Left renal pelvis (tissue), 4 donors: ENCODE measurements at regions not wholly inside any gene's neighbourhood (a gene's known extent, or its start where the extent isn't known, plus 50 kb on each side); places are given as distances from the start of the nearest gene placed in this dataset.

Experiments used
- DNase-seq, 4 donors: peaks; one replicate each; pipeline ENCODE4 v3.0.0-alpha.2; 2013; ENCODE audit warnings: low read depth in 4 of 4, low spot score in 3 of 4

GRCh38 chr1:219283541-219283940, 109.9 kb downstream of the LYPLAL1 start:
- DNase-seq, result no peak

DNA sequence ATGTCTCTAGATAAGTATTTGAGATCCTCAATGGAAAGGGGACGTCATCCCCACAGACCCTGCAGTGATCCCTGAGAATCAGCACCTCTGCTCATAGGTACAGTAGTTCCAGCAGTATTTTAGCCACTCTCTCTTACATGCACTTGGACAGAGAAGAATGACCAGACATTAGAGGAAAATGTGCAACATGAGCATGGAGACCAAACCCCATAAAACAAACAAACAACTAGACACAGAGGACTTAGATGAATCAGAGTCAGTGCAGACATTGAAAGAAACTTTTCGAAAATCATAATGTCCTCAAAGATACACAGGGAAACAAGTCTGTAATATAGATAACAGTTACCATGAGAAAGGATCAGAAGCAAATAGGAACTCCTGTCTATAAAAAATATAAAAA, 108.2 kb downstream of the LYPLAL1 start:
- DNase-seq, result no peak

DNA sequence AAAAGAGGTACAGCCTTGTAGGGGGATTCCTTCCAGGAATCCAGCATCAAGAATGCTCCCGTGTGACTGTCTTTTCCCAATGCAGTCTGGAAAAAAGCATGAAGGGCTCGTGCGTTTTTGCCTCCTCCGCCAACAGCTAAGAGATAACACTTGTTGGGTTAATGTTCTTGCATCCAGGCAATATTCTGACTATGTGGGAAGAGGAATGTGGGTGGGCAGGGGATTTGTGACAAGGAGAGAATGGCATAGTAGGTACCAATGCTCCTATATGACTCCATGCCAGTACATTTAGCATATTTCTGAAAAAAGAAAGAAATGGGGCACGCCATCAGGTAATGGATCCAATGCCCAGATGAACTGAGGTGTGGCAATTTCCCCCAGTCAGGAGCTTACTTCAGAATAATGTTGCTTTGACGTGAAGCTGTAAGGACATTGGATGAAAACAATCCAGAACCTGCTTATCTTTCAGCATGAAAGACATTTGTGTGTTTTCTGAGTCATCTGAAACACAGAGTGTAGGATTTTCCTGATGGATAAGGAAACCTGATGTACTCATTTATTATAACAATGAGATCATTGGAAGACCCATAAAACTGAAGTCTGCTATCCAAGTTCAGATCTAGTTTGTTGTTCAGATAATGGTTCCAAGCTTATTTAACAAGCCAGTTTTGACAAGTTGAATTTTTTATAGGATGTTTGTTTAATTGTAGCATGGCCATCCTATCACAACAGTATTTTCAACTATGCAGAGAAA, 105.5 kb downstream of the LYPLAL1 start:
- no peak for DNase-seq

DNA sequence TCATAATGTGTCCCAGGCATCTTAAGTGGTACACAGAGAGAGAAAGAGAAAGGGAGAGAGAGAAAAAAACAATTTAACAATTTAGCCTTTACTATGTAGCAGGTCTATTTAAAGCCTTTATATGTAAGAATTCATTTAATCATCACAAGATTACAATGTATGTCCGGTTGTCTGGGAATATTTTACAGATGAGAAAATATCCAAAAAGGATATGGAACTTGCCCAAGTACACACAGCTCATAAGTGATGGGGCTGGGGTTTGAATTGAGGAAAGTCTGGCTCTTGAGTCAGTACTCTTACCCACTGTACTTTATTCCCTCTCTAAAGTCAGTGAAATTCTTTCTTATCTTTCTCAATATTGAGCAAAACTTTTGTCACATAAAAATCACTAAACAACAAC, 104.6 kb downstream of the LYPLAL1 start:
- no peak for DNase-seq

GRCh38 chr1:219277304-219278105, 103.8 kb downstream of the LYPLAL1 start:
- DNase-seq, result no peak

- no peak for DNase-seq
Measured at GRCh38 chr1:219276049-219276738, 102.5 kb downstream of the LYPLAL1 start.

DNA sequence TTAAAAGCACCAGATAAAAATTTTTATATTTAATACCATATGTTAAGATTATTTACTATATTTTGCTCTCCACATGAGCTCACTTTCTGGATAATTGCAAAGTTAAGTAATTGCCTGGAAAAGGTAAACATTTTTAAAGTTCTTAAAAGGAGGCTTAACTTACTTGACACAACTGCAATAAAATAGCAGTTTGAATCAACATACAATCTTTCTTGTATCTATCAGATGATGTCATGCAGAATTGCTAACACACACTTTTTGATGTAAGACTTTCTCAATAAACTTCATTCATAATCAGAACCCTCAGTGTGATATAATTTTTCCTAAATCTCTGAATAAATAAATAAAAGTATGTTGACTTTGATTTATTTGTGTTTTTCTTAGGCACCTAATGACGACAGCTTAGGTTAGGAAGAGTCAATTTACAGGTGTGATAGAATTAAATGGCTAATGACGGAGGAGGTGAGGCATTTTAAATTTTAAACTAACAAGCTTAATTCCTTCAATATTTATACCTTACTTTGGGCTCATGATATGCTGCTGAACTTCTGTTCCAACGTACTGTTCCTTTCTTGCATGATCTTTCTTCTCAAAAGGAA, 99.5 kb downstream of the LYPLAL1 start:
- DNase-seq, result no peak

DNA sequence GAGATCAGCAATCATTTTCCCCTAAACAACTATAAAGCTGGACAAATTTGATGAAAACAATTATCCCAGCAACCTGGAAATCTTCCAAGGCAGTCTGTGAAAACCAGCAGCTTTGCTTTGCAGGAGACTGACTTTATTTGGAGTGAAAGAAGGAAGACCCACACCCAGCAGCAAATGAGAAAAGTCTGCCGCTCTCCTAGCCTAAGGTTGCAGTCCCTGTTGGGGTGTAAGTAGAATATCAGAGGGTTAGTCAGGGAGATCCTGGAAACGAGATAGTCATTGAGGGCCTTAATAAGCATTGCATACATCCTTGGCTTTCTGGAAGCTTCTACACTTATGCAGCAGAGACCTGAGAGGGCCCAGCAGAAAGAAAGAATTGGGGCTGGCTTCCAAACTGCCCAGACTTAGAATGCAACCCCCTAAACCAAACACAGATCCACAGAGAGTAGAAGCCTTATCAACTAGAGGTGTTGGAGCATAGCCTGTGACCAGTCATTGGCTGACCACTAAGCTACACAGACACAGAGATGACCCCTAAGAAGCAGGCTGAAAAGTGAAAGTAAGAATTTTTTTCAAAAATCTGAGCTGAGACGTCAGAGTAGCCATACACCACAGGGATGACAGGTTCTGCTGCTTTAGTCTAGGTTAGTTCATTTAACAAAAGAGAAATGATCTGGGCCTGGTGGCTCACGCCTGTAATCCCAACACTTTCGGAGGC, 98.3 kb downstream of the LYPLAL1 start:
- no peak for DNase-seq

DNA sequence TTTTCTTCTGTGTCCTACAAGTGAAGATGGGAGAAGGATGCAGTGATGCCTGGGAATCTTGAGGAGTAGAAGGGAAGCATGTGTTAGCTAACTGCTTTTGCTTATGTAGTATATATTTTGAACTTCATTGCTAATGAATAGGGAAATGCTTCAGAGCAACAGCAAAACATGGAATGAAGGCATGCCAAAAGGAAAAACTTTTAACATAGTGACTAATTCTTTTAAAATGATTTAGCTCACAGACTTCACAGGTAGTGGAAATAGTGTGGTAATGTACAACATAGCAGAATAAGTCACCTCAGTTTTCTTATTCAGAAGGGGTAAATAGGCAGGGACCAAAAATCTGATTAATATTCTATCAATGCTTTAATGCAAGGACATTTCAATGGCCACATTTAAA, 95.5 kb downstream of the LYPLAL1 start:
- DNase-seq, result no peak

- no peak for DNase-seq
Measured at GRCh38 chr1:219266524-219266923, 92.8 kb downstream of the LYPLAL1 start.

DNA sequence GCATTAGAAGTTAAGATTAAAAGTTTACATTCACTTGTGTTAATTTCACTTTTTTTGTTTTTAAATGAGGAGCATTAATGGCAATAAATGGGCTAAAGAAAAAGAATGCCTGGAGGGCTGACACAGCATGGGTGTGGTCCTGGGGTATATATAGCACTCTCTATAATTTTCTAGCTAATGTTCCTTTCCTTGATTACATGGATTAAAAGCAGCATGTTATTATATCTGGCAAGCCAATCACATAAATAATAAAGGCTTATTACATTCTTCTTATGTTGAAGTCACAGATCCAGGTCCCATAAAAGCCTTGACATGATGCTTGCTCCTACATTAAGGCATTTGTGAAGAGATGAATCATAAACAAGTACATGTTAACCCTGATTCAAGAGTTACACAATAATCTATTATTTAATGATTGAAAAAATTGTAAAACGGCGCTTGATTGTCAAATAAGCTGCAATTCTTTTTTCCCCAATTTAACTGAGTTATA, 91.4 kb downstream of the LYPLAL1 start:
- DNase-seq, result no peak

DNA sequence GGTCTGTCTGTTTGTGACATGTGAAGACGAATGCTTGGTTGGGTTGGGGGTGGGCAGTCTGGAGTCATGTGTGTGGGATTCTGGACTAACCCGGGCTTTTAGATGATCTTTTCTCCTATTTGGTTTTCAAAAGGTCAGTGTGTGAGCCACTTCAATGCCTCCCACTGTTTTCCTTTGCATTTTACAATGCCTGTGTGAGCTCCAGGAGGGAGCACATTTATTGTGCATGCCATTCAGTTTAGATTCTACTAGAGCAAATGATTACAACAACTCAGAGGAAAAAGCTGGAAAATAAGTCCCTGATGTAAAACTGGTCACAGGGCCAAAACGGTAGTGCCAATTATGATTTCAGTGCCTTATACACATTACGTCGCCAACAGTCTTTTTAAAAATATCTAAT, 90.9 kb downstream of the LYPLAL1 start:
- no peak for DNase-seq
